HUES64 (cell line): ENCODE measurements at regions not wholly inside any gene's neighbourhood (a gene's known extent, or its start where the extent isn't known, plus 50 kb on each side); places are given as distances from the start of the nearest gene placed in this dataset.

Experiments
- H3K27ac ChIP-seq: 2 replicates; pipeline ENCODE4 v1.7.0; 2013; ENCODE audit warnings: low read depth, low read length, inconsistent platforms
- H3K27me3 ChIP-seq: 2 replicates; pipeline ENCODE4 v1.6.1; 2013; ENCODE audit warnings: mild to moderate bottlenecking, low read length; ENCODE audit not compliant: insufficient read depth
- H3K36me3 ChIP-seq: 2 replicates; pipeline ENCODE4 v1.6.1; 2013; ENCODE audit warnings: mild to moderate bottlenecking, low read length; ENCODE audit not compliant: insufficient read depth
- H3K4me1 ChIP-seq: 2 replicates; pipeline ENCODE4 v1.6.1; 2013; ENCODE audit warnings: mild to moderate bottlenecking, low read length, moderate library complexity; ENCODE audit not compliant: insufficient read depth
- H3K4me3 ChIP-seq: 2 replicates; pipeline ENCODE4 v1.5.1; 2013; ENCODE audit warnings: mild to moderate bottlenecking, low read length, moderate library complexity
- H3K9ac ChIP-seq: 2 replicates; pipeline ENCODE4 v1.6.1; 2013; ENCODE audit warnings: mild to moderate bottlenecking, low read depth, low read length
- H3K9me3 ChIP-seq: 2 replicates; pipeline ENCODE4 v1.6.1; 2013; ENCODE audit warnings: low read depth, low read length; ENCODE audit not compliant: insufficient read depth
- WGBS: fragments of 150-250, 120-280 bp; methylation state at CpG from one replicate; pipeline ENCODE4 v1.1.7; 2013; ENCODE audit warnings: missing lambda C conversion rate; 5-methylcytosine and 5-hydroxymethylcytosine counted together

GRCh38 chr4:115720611-115721010 is 607.2 kb upstream of the NDST4 start:
- no peaks in the 10 kb centered on the region for H3K27me3 ChIP-seq
- H3K4me1 ChIP-seq: no peaks in the 10 kb centered on the region
- no peak overlapping the region for H3K27ac ChIP-seq
- H3K4me3 ChIP-seq: no peak overlapping the region
- no peak overlapping the region for H3K9ac ChIP-seq
- no peaks in the 10 kb centered on the region for H3K36me3 ChIP-seq
- H3K9me3 ChIP-seq: no peaks in the 10 kb centered on the region
- whole genome bisulfite sequencing: 95% methylated on average over 1 of the region's 1 CpG

DNA sequence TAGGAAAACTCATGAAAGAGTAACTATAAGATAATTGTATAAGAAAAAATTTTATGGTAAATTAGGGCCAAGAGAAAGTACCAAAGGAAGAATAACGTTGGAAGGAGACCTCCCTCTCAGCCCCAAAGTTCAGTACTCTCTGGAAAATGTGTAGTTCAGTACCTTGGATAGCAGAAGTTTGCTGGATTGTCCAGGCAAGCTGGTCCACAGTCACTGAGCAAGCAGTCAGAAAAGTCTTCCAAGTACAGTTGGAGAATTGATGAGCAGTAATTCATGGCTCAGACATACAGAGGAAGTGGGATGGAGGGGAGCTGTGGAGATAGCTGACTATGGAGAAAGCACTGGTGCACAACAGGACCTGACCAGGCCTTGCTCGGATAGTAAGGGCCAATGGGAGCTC is 598.2 kb upstream of the NDST4 start:
- WGBS: 67% methylated on average over 2 of the region's 2 CpGs
- H3K4me3 ChIP-seq: no peak overlapping the region
- no peak overlapping the region for H3K27ac ChIP-seq
- H3K36me3 ChIP-seq: no peaks in the 10 kb centered on the region
- H3K27me3 ChIP-seq: no peaks in the 10 kb centered on the region
- H3K4me1 ChIP-seq: no peaks in the 10 kb centered on the region
- H3K9ac ChIP-seq: no peak overlapping the region
- no peaks in the 10 kb centered on the region for H3K9me3 ChIP-seq

DNA sequence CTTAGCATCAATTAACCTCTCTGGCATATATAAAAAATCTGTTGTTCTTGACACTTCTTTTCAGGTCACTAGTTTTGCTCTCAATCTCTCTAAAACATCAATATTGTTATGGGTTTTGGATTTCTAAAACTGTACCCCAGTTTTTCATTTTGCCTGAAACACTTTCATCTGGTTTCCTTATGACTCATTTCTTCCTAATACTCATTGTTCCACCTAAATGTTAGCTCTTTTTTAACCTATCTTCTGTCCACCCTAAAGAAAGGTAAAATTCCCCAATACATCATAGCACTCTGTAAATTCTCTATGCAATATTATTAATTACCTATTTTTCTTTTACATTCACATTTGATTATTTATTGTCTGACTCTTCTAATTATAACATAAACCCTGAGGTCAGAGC is 575.5 kb upstream of the NDST4 start:
- Histone ChIP-seq H3K36me3 (no peaks in the 10 kb centered on the region), H3K9me3 (no peaks in the 10 kb centered on the region), H3K4me3 (no peak overlapping the region), H3K27ac (no peak overlapping the region), H3K27me3 (no peaks in the 10 kb centered on the region), H3K4me1 (0 out of 2 replicates have a peak, but pooled peaks cover 4% of the 10 kb centered on the region), H3K9ac (no peak overlapping the region)

GRCh38 chr4:115687052-115687755 is 573.8 kb upstream of the NDST4 start:
- no peaks in the 10 kb centered on the region for H3K27me3 ChIP-seq
- H3K36me3 ChIP-seq: no peaks in the 10 kb centered on the region
- H3K9me3 ChIP-seq: no peaks in the 10 kb centered on the region
- no peak overlapping the region for H3K9ac ChIP-seq
- no peak overlapping the region for H3K4me3 ChIP-seq
- no peak overlapping the region for H3K27ac ChIP-seq
- WGBS: no CpG with 5 or more reads among the region's 1 CpG
- H3K4me1 ChIP-seq: 0 out of 2 replicates have a peak, but pooled peaks cover 4% of the 10 kb centered on the region

- no peaks in the 10 kb centered on the region for H3K27me3 ChIP-seq
- H3K9ac ChIP-seq: no peak overlapping the region
- H3K27ac ChIP-seq: no peak overlapping the region
- H3K9me3 ChIP-seq: no peaks in the 10 kb centered on the region
- 97% methylated on average over 47 of the region's 47 CpGs for WGBS
- H3K4me3 ChIP-seq: no peak overlapping the region
- no peaks in the 10 kb centered on the region for H3K4me1 ChIP-seq
- no peaks in the 10 kb centered on the region for H3K36me3 ChIP-seq
Measured at GRCh38 chr4:115678425-115678941, 565.1 kb upstream of the NDST4 start.

- H3K9ac ChIP-seq: no peak overlapping the region
- H3K4me1 ChIP-seq: no peaks in the 10 kb centered on the region
- no peak overlapping the region for H3K4me3 ChIP-seq
- WGBS: 100% methylated on average over 1 of the region's 1 CpG
- H3K36me3 ChIP-seq: no peaks in the 10 kb centered on the region
- no peaks in the 10 kb centered on the region for H3K27me3 ChIP-seq
- H3K9me3 ChIP-seq: no peaks in the 10 kb centered on the region
- H3K27ac ChIP-seq: no peak overlapping the region
Measured at GRCh38 chr4:115675719-115676118, 562.3 kb upstream of the NDST4 start.

DNA sequence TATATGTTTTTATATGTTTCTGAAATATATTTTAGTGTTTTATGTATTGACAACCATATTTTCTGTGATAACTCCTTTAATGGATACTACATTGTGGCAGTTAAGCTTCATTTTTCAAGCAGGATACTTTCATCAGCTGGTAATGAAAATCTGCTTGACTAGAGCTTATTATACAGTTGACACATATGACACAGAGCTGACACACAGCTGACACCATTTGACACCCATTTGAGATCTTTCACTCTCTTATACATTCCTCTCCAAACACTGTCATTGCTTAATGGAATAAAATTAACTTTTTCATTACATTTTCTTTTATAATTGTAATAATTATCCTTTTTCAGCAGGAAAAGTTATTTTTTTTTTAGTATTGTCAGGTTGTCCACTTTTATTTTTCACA is 561.1 kb upstream of the NDST4 start:
- no peak overlapping the region for H3K9ac ChIP-seq
- no peaks in the 10 kb centered on the region for H3K9me3 ChIP-seq
- no peaks in the 10 kb centered on the region for H3K27me3 ChIP-seq
- no peak overlapping the region for H3K27ac ChIP-seq
- no peaks in the 10 kb centered on the region for H3K4me1 ChIP-seq
- H3K4me3 ChIP-seq: no peak overlapping the region
- no peaks in the 10 kb centered on the region for H3K36me3 ChIP-seq

GRCh38 chr4:115671581-115671980 is 558.2 kb upstream of the NDST4 start:
- H3K9ac ChIP-seq: no peak overlapping the region
- H3K4me1 ChIP-seq: no peaks in the 10 kb centered on the region
- H3K27me3 ChIP-seq: no peaks in the 10 kb centered on the region
- H3K36me3 ChIP-seq: no peaks in the 10 kb centered on the region
- H3K4me3 ChIP-seq: no peak overlapping the region
- H3K9me3 ChIP-seq: no peaks in the 10 kb centered on the region
- H3K27ac ChIP-seq: no peak overlapping the region
- WGBS: 96% methylated on average over 4 of the region's 5 CpGs

DNA sequence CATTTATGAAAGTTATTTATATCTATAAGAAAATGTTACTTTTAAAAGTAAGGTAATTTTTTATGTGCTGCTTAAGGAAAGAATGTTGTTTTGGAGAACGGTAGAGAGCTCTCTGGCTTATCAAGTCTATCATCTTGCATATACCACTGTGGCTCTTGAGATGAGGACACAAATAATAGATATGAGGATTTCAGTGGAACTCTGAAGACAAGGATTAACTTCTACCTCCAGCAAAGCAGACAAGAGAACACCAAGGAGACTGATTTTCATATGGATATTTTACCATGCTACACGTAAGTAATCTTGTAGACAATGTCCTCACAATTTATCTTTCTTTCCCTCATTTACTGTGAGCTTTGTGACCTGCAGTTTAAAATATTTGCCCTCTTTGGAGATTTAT is 557.5 kb upstream of the NDST4 start:
- Histone ChIP-seq H3K4me1 (no peaks in the 10 kb centered on the region), H3K9me3 (no peaks in the 10 kb centered on the region), H3K9ac (no peak overlapping the region), H3K4me3 (no peak overlapping the region), H3K27me3 (no peaks in the 10 kb centered on the region), H3K27ac (no peak overlapping the region), H3K36me3 (no peaks in the 10 kb centered on the region)
- 90% methylated on average over 2 of the region's 2 CpGs for WGBS

- Histone ChIP-seq H3K9ac (no peak overlapping the region), H3K9me3 (no peaks in the 10 kb centered on the region), H3K27me3 (no peaks in the 10 kb centered on the region), H3K27ac (no peak overlapping the region), H3K4me1 (peaks cover 8% of the 10 kb centered on the region; the same call in 1 of the 2 replicates), H3K36me3 (no peaks in the 10 kb centered on the region), H3K4me3 (no peak overlapping the region)
- WGBS: 97% methylated on average over 1 of the region's 1 CpG
Measured at GRCh38 chr4:115668396-115668795, 555.0 kb upstream of the NDST4 start.

- WGBS: 88% methylated on average over 9 of the region's 9 CpGs
- Histone ChIP-seq H3K27me3 (no peaks in the 10 kb centered on the region), H3K9ac (no peak overlapping the region)
Measured at GRCh38 chr4:115664285-115664684, 550.9 kb upstream of the NDST4 start.

GRCh38 chr4:115660465-115660864 is 547.0 kb upstream of the NDST4 start:
- Histone ChIP-seq H3K9ac (no peak overlapping the region), H3K36me3 (no peaks in the 10 kb centered on the region), H3K27me3 (no peaks in the 10 kb centered on the region), H3K4me1 (peaks cover 8% of the 10 kb centered on the region; the same call in 1 of the 2 replicates), H3K4me3 (no peak overlapping the region), H3K9me3 (no peaks in the 10 kb centered on the region), H3K27ac (no peak overlapping the region)
- WGBS: 94% methylated on average over 2 of the region's 3 CpGs

More at GRCh38 chr4:115664285-115664684, 550.9 kb upstream of the NDST4 start:
- H3K9me3 ChIP-seq: no peaks in the 10 kb centered on the region
- no peaks in the 10 kb centered on the region for H3K36me3 ChIP-seq
- peaks cover 8% of the 10 kb centered on the region; the same call in 1 of the 2 replicates for H3K4me1 ChIP-seq
- H3K27ac ChIP-seq: no peak overlapping the region
- H3K4me3 ChIP-seq: no peak overlapping the region
